Thyroid gland (tissue), 4 donors: ENCODE measurements at regions not wholly inside any gene's neighbourhood (a gene's known extent, or its start where the extent isn't known, plus 50 kb on each side); places are given as distances from the start of the nearest gene placed in this dataset.

Experiments used
- DNase-seq, 2 donors: peaks; one replicate each; pipeline ENCODE4 v3.0.0-alpha.2; 2019
- H3K27ac ChIP-seq, 3 donors: fragments of 200-600 bp; sonication (generic); 1 replicate in 2 of 3; 2 replicates in 1 of 3; pipeline ENCODE4 v1.5.1; 2016 to 2019; ENCODE audit warnings: mild to moderate bottlenecking in 1 of 3, moderate library complexity in 1 of 3
- H3K27me3 ChIP-seq: fragments of 200-600 bp; sonication (generic); one replicate; pipeline ENCODE4 v1.5.1; 2019
- H3K36me3 ChIP-seq, 2 donors: fragments of 200-600 bp; sonication (generic); one replicate each; pipeline ENCODE4 v1.5.1; 2016 to 2019
- H3K4me1 ChIP-seq, 2 donors: fragments of 200-600 bp; sonication (generic); one replicate each; pipeline ENCODE4 v1.5.1; 2017 to 2019
- H3K4me3 ChIP-seq, 3 donors: fragments of 200-600 bp; sonication (generic); replicated peaks in 1 of 3; 1 replicate in 2 of 3; 2 replicates in 1 of 3; pipeline ENCODE4 v1.5.1; 2016; ENCODE audit warnings: mild to moderate bottlenecking in 1 of 3
- H3K9me3 ChIP-seq: fragments of 200-600 bp; sonication (generic); one replicate; pipeline ENCODE4 v1.5.1; 2017
- POLR2A ChIP-seq, 2 donors: fragments of 450-650 bp; IDR thresholded peaks; one replicate each; pipeline ENCODE4 v1.6.1; 2017; ENCODE audit warnings: antibody characterized with exemption in 2 of 2, mild to moderate bottlenecking in 2 of 2, moderate library complexity in 1 of 2
- WGBS, 2 donors: methylation state at CpG; one replicate each; pipeline ENCODE4 v1.1.5; 2017; 5-methylcytosine and 5-hydroxymethylcytosine counted together
- intact Hi-C: fragments of 100-400 bp; cut with DNase I; formaldehyde crosslinking; loops from one replicate; pipeline ENCODE4 v1.15.1; 2023
- TF ChIP-seq, protein P1 (sequence below), 6 experiments: fragments of 200-600 bp in 3 of 6; fragments of 450-650 bp in 3 of 6; sonication (generic) in 3 of 6; IDR thresholded peaks; one replicate each; pipeline ENCODE4 v1.5.1; 2016 to 2019; ENCODE audit warnings: antibody characterized with exemption in 6 of 6, mild to moderate bottlenecking in 2 of 6, inconsistent platforms in 1 of 6, moderate library complexity in 1 of 6

DNA sequence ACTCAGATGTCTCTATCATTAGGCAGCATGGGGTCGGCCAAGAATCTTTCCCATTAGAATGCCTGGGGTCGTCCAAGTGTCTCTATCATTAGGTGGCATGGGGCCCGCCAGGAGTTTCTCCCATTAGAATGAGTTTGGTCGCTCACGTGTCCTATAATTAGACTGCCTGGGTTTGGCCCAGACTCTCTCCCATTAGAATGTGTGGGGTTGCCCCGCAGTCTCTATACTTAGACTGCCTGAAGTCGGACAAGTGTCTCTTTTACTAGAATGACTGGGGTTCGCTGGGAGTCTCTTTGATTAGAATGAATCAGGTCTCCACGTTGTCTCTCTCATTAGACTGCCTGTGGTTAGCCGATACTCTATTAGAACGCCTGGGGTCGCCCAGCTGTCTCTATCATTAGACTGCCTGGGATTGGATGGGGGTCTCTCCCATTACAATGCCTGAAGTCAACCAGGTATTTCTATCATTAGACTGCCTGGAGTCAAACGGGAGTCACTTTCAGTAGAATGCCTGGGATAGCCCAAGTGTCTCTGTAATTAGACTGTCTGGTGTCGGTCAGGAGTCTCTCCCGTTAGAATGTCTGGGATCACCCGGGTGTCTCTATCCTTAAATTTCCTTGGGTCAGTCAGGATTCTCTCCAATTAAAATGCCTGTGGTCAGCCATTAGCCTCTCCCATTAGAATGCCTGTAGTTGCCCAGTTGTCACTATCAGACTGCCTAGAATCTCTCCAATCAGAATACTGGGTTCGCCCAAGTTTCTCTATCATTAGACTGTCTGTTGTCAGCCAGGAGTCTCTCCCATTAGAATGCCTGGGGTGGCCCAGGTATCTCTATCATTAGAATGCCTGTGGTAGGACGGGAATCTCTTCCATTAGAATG, 1454.1 kb downstream of the UQCRFS1 start:
- H3K4me1 ChIP-seq: no peaks in the 10 kb centered on the region
- TF ChIP-seq, protein P1, sequence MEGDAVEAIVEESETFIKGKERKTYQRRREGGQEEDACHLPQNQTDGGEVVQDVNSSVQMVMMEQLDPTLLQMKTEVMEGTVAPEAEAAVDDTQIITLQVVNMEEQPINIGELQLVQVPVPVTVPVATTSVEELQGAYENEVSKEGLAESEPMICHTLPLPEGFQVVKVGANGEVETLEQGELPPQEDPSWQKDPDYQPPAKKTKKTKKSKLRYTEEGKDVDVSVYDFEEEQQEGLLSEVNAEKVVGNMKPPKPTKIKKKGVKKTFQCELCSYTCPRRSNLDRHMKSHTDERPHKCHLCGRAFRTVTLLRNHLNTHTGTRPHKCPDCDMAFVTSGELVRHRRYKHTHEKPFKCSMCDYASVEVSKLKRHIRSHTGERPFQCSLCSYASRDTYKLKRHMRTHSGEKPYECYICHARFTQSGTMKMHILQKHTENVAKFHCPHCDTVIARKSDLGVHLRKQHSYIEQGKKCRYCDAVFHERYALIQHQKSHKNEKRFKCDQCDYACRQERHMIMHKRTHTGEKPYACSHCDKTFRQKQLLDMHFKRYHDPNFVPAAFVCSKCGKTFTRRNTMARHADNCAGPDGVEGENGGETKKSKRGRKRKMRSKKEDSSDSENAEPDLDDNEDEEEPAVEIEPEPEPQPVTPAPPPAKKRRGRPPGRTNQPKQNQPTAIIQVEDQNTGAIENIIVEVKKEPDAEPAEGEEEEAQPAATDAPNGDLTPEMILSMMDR (IDR thresholded peaks at IDR 0.05): no peak
- TF ChIP-seq POLR2A (IDR thresholded peaks at IDR 0.05): no peak
- 77 to 83% methylated on average over 17 to 18 of the region's 18 CpGs for WGBS, 2 donors
- H3K27ac ChIP-seq: no peak overlapping the region
- no peaks in the 10 kb centered on the region for H3K27me3 ChIP-seq
- H3K4me3 ChIP-seq: no peak overlapping the region
- no peaks in the 10 kb centered on the region for H3K36me3 ChIP-seq
- intact Hi-C loops: no loop called here
- no peaks in the 10 kb centered on the region for H3K9me3 ChIP-seq
- DNase-seq: no peak

DNA sequence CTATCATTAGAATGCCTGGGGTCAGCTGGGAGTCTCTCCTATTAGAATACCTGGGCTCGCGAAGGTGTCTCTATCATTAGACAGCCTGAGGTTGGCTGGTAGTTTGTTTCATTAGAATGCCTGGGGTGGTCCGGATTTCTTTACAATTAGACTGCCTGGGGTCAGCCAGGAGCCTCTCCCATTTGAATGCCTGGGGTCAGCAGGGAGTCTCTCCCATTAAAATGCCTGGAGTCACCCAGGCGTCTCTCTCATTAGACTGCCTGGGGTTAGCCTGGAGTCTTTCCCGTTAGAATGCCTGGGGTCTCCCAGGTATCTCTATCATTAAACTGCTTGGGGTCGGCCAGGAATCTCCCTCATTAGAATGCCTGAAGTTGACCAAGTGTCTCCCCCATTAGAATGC, 1458.3 kb downstream of the UQCRFS1 start:
- TF ChIP-seq POLR2A (IDR thresholded peaks at IDR 0.05): no peak
- TF ChIP-seq, protein P1 (IDR thresholded peaks at IDR 0.05): no peak
- Histone ChIP-seq H3K4me3 (no peak overlapping the region), H3K4me1 (no peaks in the 10 kb centered on the region), H3K27ac (no peak overlapping the region), H3K9me3 (no peaks in the 10 kb centered on the region), H3K27me3 (no peaks in the 10 kb centered on the region), H3K36me3 (no peaks in the 10 kb centered on the region)
- DNase-seq: no peak
- intact Hi-C loops: no loop called here
- 50 to 66% methylated on average over 5 to 6 of the region's 6 CpGs for WGBS, 2 donors

DNA sequence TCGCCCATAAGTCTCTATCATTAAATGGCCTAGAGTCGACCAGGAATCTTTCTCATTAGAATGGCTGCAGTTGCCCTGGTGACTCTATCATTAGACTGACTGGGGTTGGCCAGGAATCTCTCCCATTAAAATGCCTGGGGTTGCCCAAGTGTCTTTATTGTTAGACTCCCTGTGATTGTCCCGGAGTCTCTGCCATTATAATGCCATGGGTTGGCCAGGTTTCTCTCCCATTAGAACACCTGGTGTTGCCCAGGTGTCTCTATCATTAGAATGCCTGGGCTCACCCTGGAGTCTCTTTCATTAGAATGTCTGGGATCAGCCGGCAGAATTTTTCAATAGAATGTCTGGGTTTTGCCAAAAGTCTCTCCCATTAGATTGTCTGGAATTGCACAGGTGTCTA, 1459.3 kb downstream of the UQCRFS1 start:
- TF ChIP-seq POLR2A (IDR thresholded peaks at IDR 0.05): no peak
- TF ChIP-seq, protein P1 (IDR thresholded peaks at IDR 0.05): no peak
- Histone ChIP-seq H3K27me3 (no peaks in the 10 kb centered on the region), H3K4me1 (no peaks in the 10 kb centered on the region), H3K36me3 (no peaks in the 10 kb centered on the region), H3K4me3 (no peak overlapping the region), H3K27ac (no peak overlapping the region), H3K9me3 (no peaks in the 10 kb centered on the region)
- 81 to 88% methylated on average over 4 of the region's 4 CpGs for WGBS, 2 donors
- intact Hi-C loops: no loop called here
- no peak for DNase-seq

DNA sequence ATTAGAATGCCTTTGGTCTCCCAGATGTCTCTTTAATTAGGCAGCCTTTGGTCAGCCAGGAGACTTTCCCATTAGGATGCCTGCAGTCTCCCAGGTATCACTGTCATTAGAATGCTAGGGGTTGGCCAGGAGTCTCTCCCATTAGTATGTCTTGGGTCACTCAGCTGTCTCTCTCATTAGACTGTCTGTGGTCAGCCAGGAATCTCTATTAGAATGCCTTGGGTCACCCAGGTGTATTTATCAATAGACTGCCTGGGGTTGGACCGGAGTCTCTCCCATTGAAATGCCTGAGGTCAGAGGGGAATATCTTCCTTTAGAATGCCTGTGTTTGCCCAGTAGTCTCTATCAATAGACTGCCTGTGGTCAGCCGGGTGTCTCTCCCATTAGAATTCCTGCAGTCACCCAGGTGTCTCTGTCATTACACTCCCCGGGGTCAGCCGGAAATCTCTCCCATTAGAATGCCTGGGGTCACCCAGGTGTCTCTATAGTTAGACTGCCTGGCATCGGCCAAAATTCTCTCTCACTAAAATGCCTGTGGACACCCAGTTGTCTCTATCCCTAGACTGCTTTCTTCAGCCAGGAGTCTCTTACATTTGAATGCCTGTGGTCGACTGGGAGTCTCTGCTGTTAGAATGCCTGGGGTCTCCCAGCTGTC, 1460.3 kb downstream of the UQCRFS1 start:
- no peak for DNase-seq
- no peaks in the 10 kb centered on the region for H3K4me1 ChIP-seq
- intact Hi-C loops: no loop called here
- H3K9me3 ChIP-seq: no peaks in the 10 kb centered on the region
- no peaks in the 10 kb centered on the region for H3K36me3 ChIP-seq
- no peak overlapping the region for H3K4me3 ChIP-seq
- TF ChIP-seq, protein P1 (IDR thresholded peaks at IDR 0.05): no peak
- no peak for TF ChIP-seq POLR2A (IDR thresholded peaks at IDR 0.05)
- H3K27me3 ChIP-seq: no peaks in the 10 kb centered on the region
- whole genome bisulfite sequencing, 2 donors: 89 to 95% methylated on average over 2 to 6 of the region's 6 CpGs
- no peak overlapping the region for H3K27ac ChIP-seq

DNA sequence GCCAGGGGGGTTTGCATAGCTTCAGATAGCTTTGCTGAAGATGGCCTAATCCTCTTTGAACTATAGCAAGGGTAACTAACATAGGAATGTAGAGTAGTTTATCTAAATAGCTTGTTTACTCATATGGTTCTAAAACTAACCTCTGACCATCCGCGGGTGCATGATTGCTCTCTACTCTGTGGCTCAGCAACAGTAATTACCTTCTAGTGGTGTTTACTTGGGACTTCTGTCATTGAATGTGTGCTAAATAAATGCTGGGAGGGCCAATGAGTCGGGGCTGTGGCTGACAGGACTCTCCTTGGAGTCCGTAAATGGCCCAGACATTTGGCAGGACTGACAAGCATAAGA, 1461.9 kb downstream of the UQCRFS1 start:
- H3K27me3 ChIP-seq: no peaks in the 10 kb centered on the region
- 81 to 83% methylated on average over 4 of the region's 4 CpGs for WGBS, 2 donors
- TF ChIP-seq POLR2A (IDR thresholded peaks at IDR 0.05): no peak
- TF ChIP-seq, protein P1 (IDR thresholded peaks at IDR 0.05): no peak
- H3K36me3 ChIP-seq: no peaks in the 10 kb centered on the region
- H3K4me1 ChIP-seq: peaks cover 0 to 5% of the 10 kb centered on the region in 2 donors
- H3K9me3 ChIP-seq: no peaks in the 10 kb centered on the region
- DNase-seq: no peak
- intact Hi-C loops: no loop called here
- H3K4me3 ChIP-seq: no peak overlapping the region
- no peak overlapping the region for H3K27ac ChIP-seq
